Common myeloid progenitor, CD34-positive (primary cell): ENCODE measurements at regions not wholly inside any gene's neighbourhood (a gene's known extent, or its start where the extent isn't known, plus 50 kb on each side); places are given as distances from the start of the nearest gene placed in this dataset.

Source experiments
- CTCF ChIA-PET: fragments of 350-600 bp; sonication (Branson Sonifier 250); formaldehyde crosslinking; loops from one replicate; lab custom pipeline; 2021; ENCODE audit warnings: antibody characterized with exemption; lab: Charles Lee
- POLR2A ChIA-PET: fragments of 350-600 bp; sonication (Branson Sonifier 250); formaldehyde crosslinking; loops from one replicate; lab custom pipeline; 2021; ENCODE audit warnings: antibody characterized with exemption; lab: Charles Lee
- DNase-seq, 3 donors: peaks; one replicate each; pipeline versions ENCODE4 v3.0.0 to v3.0.0-alpha.2; 2013
- H3K27ac ChIP-seq, 2 experiments: 1 replicate in 1 of 2; 2 replicates in 1 of 2; pipeline ENCODE4 v1.7.0; 2013; ENCODE audit warnings: inconsistent platforms in 2 of 2, low read length in 2 of 2, mild to moderate bottlenecking in 2 of 2, low read depth in 1 of 2, moderate library complexity in 1 of 2; ENCODE audit not compliant: severe bottlenecking in 2 of 2, insufficient read depth in 1 of 2, poor library complexity in 1 of 2
- H3K27me3 ChIP-seq, 5 experiments: replicated peaks in 2 of 5; 1 replicate in 3 of 5; 2 replicates in 2 of 5; pipeline versions ENCODE4 v1.6.1 to v1.7.0; 2013; ENCODE audit warnings: low read length in 4 of 5, mild to moderate bottlenecking in 2 of 5, moderate library complexity in 2 of 5, inconsistent platforms in 1 of 5; ENCODE audit not compliant: insufficient read depth in 5 of 5, control insufficient read depth in 4 of 5
- H3K36me3 ChIP-seq, 4 experiments: 1 replicate in 2 of 4; 2 replicates in 2 of 4; pipeline versions ENCODE4 v1.6.1 to v1.7.0; 2013; ENCODE audit warnings: low read length in 3 of 4, control low read depth in 1 of 4, mild to moderate bottlenecking in 1 of 4; ENCODE audit not compliant: control insufficient read depth in 4 of 4, insufficient read depth in 4 of 4
- H3K4me1 ChIP-seq, 4 experiments: 1 replicate in 3 of 4; 2 replicates in 1 of 4; pipeline versions ENCODE4 v1.6.1 to v1.7.1; 2013; ENCODE audit warnings: low read length in 3 of 4, mild to moderate bottlenecking in 3 of 4, control low read depth in 1 of 4, inconsistent platforms in 1 of 4, moderate library complexity in 1 of 4; ENCODE audit not compliant: control insufficient read depth in 4 of 4, insufficient read depth in 4 of 4; ENCODE audit errors: control extremely low read depth in 1 of 4
- H3K4me3 ChIP-seq, 7 experiments: 1 replicate in 4 of 7; 2 replicates in 3 of 7; pipeline versions ENCODE4 v1.5.1 to v1.7.0; 2013; ENCODE audit warnings: mild to moderate bottlenecking in 7 of 7, low read length in 6 of 7, moderate library complexity in 6 of 7, inconsistent platforms in 2 of 7, low read depth in 2 of 7, control low read depth in 1 of 7; ENCODE audit not compliant: insufficient read depth in 4 of 7, control insufficient read depth in 1 of 7; ENCODE audit errors: extremely low read depth in 1 of 7
- H3K9me3 ChIP-seq, 5 experiments: 1 replicate in 4 of 5; 2 replicates in 1 of 5; pipeline versions ENCODE4 v1.6.1 to v1.7.1; 2013; ENCODE audit warnings: low read length in 4 of 5, mild to moderate bottlenecking in 2 of 5, inconsistent platforms in 1 of 5, low read depth in 1 of 5, moderate library complexity in 1 of 5; ENCODE audit not compliant: control insufficient read depth in 4 of 5, insufficient read depth in 2 of 5; ENCODE audit errors: control extremely low read depth in 1 of 5
- WGBS: methylation state at CpG from one replicate; pipeline ENCODE4 v1.1.5; 2013; ENCODE audit not compliant: insufficient coverage; 5-methylcytosine and 5-hydroxymethylcytosine counted together

DNA sequence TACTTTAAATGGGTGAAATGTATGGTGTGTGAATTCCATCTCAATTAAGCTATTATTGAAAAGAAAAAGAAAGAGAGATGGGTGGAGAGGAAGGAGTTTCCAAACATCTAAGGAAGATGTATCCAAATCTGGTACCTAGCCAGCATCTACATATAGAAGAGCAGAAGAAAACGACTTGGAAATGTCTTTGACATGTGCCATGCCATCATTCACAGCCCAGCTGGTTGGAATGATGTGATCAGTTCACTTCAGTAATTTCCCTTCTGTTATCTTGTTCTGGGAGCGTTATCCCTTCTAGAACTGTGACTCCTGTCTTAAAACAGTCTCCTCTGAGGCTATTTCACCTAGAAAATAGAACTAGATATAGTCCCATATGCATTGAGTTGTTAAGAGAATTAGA is 312.8 kb upstream of the GYPC start:
- H3K27ac ChIP-seq: no peak overlapping the region
- 70% methylated on average over 2 of the region's 2 CpGs for WGBS

DNA sequence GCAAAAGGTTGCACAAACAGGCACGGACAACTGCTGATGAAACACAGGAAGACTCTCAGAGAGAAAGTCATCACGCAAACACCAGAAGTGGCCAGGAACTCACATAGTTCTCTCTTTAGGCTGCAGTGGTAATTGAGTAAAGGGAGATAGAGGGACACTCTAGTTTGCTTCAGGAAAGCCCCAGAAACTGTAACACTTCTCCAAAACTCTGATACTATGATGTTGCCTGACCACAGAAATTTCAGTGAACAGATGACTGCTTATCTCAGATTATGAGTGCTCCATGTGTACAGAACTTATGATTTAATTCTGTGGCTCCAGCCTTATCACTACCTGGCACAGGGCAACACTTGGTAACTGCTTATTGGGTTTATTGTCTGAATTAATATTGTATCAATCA is 311.5 kb upstream of the GYPC start:
- ChIA-PET CTCF (no interaction called here), POLR2A (no interaction called here)
- no peak overlapping the region for H3K27ac ChIP-seq
- 38% methylated on average over 1 of the region's 2 CpGs for WGBS
- DNase-seq: peak; percentile 22 to 81 (median 38)
- no peak overlapping the region for H3K4me3 ChIP-seq
- H3K9me3 ChIP-seq: no peaks in the 10 kb centered on the region
- H3K36me3 ChIP-seq: no peaks in the 10 kb centered on the region
- no peaks in the 10 kb centered on the region for H3K4me1 ChIP-seq
- peaks cover 0 to 2% (median 0%) of the 10 kb centered on the region in 5 experiments for H3K27me3 ChIP-seq

More for the DNA sequence above, 312.8 kb upstream of the GYPC start:
- Histone ChIP-seq H3K4me3 (no peak overlapping the region), H3K27me3 (peaks cover 0 to 2% (median 0%) of the 10 kb centered on the region in 5 experiments), H3K9me3 (no peaks in the 10 kb centered on the region), H3K36me3 (no peaks in the 10 kb centered on the region), H3K4me1 (no peaks in the 10 kb centered on the region)
- ChIA-PET CTCF (no interaction called here), POLR2A (no interaction called here)
- DNase-seq: no peak

DNA sequence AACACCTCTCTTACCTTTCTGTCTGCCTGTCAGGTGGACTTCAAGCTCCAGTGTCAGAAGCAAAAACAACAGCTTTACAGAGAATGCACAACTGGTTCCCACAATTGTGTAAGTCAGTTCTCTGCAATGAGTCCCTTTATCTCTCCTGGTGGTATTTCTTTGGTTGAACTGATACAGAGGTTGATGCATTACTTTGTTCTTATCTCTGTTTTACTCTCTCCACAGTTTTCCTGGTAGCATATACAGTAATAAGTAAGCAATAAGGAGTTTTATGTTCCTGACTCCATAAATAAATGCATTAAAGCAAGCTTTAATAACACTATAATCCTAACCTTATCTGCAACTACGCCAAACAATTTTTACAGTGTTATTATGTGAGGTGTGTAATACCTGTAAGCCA is 310.3 kb upstream of the GYPC start:
- H3K36me3 ChIP-seq: no peaks in the 10 kb centered on the region
- no peak overlapping the region for H3K27ac ChIP-seq
- DNase-seq: no peak
- H3K4me1 ChIP-seq: no peaks in the 10 kb centered on the region
- CTCF ChIA-PET: no interaction called here
- POLR2A ChIA-PET: no interaction called here
- WGBS: no CpG with 5 or more reads among the region's 1 CpG
- H3K9me3 ChIP-seq: no peaks in the 10 kb centered on the region
- H3K27me3 ChIP-seq: peaks cover 0 to 2% (median 0%) of the 10 kb centered on the region in 5 experiments
- H3K4me3 ChIP-seq: no peak overlapping the region

DNA sequence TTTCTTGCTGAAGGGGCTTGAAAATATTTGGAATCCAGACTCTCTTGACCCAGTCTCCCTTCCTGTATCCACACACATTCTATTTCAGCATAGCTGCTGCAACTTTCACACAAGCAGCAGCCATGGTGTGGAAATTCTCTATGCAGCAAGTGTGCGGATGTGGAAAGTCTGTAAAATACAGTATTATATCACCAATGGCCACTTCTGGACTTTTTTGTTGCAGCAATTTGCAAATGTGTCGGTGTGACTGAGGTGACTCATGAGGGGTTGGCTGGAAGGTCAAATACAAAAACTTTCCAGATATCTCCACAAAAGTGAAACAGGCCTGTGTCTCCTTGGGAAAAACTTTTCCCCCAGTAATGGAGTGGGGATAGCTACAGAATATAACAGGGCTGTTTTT is 299.3 kb upstream of the GYPC start:
- POLR2A ChIA-PET: no interaction called here
- no peak overlapping the region for H3K27ac ChIP-seq
- CTCF ChIA-PET: interaction anchor here (0.8 kb wide), 1 partner anchor 13 kb away, joined by 3 read pairs; no protein-coding TSS in a partner anchor
- no peaks in the 10 kb centered on the region for H3K4me1 ChIP-seq
- H3K9me3 ChIP-seq: no peaks in the 10 kb centered on the region
- peaks cover 0 to 2% (median 0%) of the 10 kb centered on the region in 5 experiments for H3K27me3 ChIP-seq
- H3K4me3 ChIP-seq: no peak overlapping the region
- H3K36me3 ChIP-seq: no peaks in the 10 kb centered on the region
- DNase-seq: no peak
- WGBS: no CpG with 5 or more reads among the region's 2 CpGs

DNA sequence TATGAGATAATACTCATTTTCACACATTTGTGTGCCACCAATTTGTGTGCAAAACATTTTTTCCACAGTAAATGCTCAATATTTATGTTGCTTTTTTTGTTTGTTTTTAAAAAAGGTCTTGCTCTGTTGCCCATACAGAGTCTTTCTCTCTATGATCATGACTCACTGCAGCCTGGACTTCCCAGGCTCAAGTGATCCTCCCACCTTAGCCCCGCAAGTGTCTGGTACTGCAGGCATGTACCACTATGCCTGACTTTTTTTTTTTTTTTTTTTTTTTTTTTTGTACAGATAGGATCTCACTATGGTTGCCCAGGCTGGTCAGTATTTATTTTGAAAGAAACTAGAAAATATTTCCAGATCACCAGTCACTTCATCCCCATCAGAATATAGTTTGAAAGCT is 297.8 kb upstream of the GYPC start:
- no peak overlapping the region for H3K27ac ChIP-seq
- CTCF ChIA-PET: interaction anchor here (1.4 kb wide), 1 partner anchor 420 kb away, joined by 4 read pairs; no protein-coding TSS in a partner anchor
- POLR2A ChIA-PET: no interaction called here
- H3K4me3 ChIP-seq: no peak overlapping the region
- no peaks in the 10 kb centered on the region for H3K9me3 ChIP-seq
- no peaks in the 10 kb centered on the region for H3K4me1 ChIP-seq
- WGBS: no CpG with 5 or more reads among the region's 1 CpG
- peaks cover 0 to 2% (median 0%) of the 10 kb centered on the region in 5 experiments for H3K27me3 ChIP-seq
- no peak for DNase-seq
- H3K36me3 ChIP-seq: no peaks in the 10 kb centered on the region

DNA sequence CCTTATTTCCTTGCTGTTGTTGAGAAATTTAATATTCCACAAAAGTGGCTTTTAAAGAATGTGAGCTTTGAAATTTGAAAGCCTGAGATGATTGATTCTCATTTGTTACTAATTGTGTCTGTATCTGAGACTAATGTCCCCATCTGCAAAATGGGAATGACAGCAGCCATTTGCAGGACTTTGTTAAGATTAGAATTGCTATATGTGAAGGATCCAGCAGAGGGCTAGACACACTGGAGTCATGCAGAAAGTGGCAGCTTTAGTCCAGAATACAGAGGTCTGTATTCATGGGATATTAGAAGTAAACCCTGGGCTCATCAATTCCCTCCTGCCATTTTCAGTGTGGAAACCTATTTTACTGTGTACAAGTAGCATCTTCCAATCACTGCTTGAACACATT is 296.5 kb upstream of the GYPC start:
- ChIA-PET POLR2A (no interaction called here), CTCF (interaction anchor here (1.8 kb wide), 1 partner anchor 417 kb away, joined by 4 read pairs; no protein-coding TSS in a partner anchor)
- Histone ChIP-seq H3K4me1 (no peaks in the 10 kb centered on the region), H3K27ac (no peak overlapping the region), H3K4me3 (no peak overlapping the region), H3K36me3 (no peaks in the 10 kb centered on the region), H3K9me3 (no peaks in the 10 kb centered on the region), H3K27me3 (peaks cover 0 to 2% (median 0%) of the 10 kb centered on the region in 5 experiments)
- peak in 2 of 3 donors; percentile 3 to 10 for DNase-seq

DNA sequence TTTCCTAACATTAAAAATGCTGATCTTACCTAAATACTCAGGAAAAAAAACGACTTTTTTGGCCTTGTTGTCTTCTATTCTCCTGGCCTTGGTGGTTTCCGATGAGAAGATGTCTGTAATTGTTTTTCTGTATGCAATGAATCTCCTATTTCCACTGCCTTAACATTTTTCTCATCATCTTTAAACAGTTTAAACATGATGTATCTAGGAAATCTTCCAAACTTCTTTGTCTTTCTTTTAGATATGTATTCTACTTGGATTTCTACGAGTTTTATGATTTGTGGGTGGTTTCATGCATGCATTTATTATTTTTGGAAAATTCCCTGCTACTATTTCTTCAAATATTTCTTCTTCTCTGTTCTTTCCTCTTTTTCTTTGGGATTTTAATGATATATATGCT is 288.6 kb upstream of the GYPC start:
- no peak for DNase-seq
- WGBS: no CpG with 5 or more reads among the region's 3 CpGs
- ChIA-PET CTCF (no interaction called here), POLR2A (no interaction called here)
- peaks cover 0 to 9% (median 6%) of the 10 kb centered on the region in 4 experiments for H3K4me1 ChIP-seq
- no peaks in the 10 kb centered on the region for H3K9me3 ChIP-seq
- H3K4me3 ChIP-seq: no peak overlapping the region
- H3K36me3 ChIP-seq: no peaks in the 10 kb centered on the region
- H3K27ac ChIP-seq: no peak overlapping the region
- peaks cover 0 to 2% (median 0%) of the 10 kb centered on the region in 5 experiments for H3K27me3 ChIP-seq
